A549 (cell line): ENCODE measurements at regions not wholly inside any gene's neighbourhood (a gene's known extent, or its start where the extent isn't known, plus 50 kb on each side); places are given as distances from the start of the nearest gene placed in this dataset.

Source experiments
- ATAC-seq, 2 experiments: fragments of 200-7000 bp in 1 of 2; fragments of >200 bp in 1 of 2; cut with Nextera tagmentation in 1 of 2; cut with Tn5 transposase in 1 of 2; 3 replicates each; pipeline versions ENCODE4 v1.8.0 to v1.9.1; 2018 to 2020; ENCODE audit warnings: mild to moderate bottlenecking in 1 of 2, moderate library complexity in 1 of 2
- CTCF ChIA-PET: fragments of 300-600 bp; sonication (Branson Sonifier 250); formaldehyde crosslinking; extraction: SDS; loops from one replicate; lab custom pipeline; 2021; ENCODE audit warnings: antibody characterized with exemption, inconsistent platforms; lab: Yijun Ruan, JAX
- POLR2A ChIA-PET: fragments of 350-600 bp; formaldehyde crosslinking; extraction: SDS; loops from one replicate; lab custom pipeline; 2021; ENCODE audit warnings: antibody characterized with exemption, inconsistent platforms; lab: Yijun Ruan, JAX
- DNase-seq, 2 experiments: peaks; one replicate each; pipeline versions ENCODE4 v3.0.0 to v3.0.0-alpha.2; 2011 to 2016; ENCODE audit warnings: low read depth in 1 of 2, low spot score in 1 of 2
- FAIRE-seq: peaks from 2 replicates; lab custom pipeline; 2011; peaks lifted over from hg19 to GRCh38; lab: Jason Lieb, UNC
- H3K27ac ChIP-seq, 2 experiments: fragments of >200 bp; sonication (Bioruptor Twin); formaldehyde crosslinking; 3 replicates each; pipeline ENCODE4 v1.5.1; 2016 to 2017
- H3K4me1 ChIP-seq: fragments of >200 bp; sonication (Bioruptor Twin); formaldehyde crosslinking; 3 replicates; pipeline ENCODE4 v1.6.1; 2016
- H3K4me2 ChIP-seq: fragments of >200 bp; sonication (Bioruptor Twin); formaldehyde crosslinking; 3 replicates; pipeline ENCODE4 v1.6.1; 2016
- H3K4me3 ChIP-seq: fragments of >200 bp; sonication (Bioruptor Twin); formaldehyde crosslinking; 3 replicates; pipeline ENCODE4 v1.5.1; 2016
- H3K9me3 ChIP-seq: fragments of >200 bp; sonication (Bioruptor Twin); formaldehyde crosslinking; 3 replicates; pipeline ENCODE4 v1.6.1; 2016
- EHF ChIP-seq: fragments of 250-450 bp; sonication (Bioruptor Pico); IDR thresholded peaks from 2 replicates; pipeline ENCODE4 v1.5.0; 2020; ENCODE audit warnings: mild to moderate bottlenecking
- EP300 ChIP-seq, 2 experiments: fragments of >200 bp; sonication (Bioruptor Twin); formaldehyde crosslinking; IDR thresholded peaks; 2 replicates in 1 of 2; 3 replicates in 1 of 2; pipeline ENCODE4 v1.6.1; 2016 to 2017
- FOSB ChIP-seq: fragments of 250-450 bp; sonication (Bioruptor Pico); IDR thresholded peaks from 2 replicates; pipeline ENCODE4 v1.5.0; 2020; ENCODE audit warnings: mild to moderate bottlenecking, moderate library complexity
- HOXB13 ChIP-seq: fragments of 250-450 bp; sonication (Bioruptor Pico); IDR thresholded peaks from 2 replicates; pipeline ENCODE4 v1.5.0; 2020; ENCODE audit warnings: low read depth, mild to moderate bottlenecking, moderate library complexity
- HOXB5 ChIP-seq: fragments of 250-450 bp; sonication (Bioruptor Pico); IDR thresholded peaks from 2 replicates; pipeline ENCODE4 v1.5.0; 2020; ENCODE audit warnings: mild to moderate bottlenecking, moderate library complexity
- JUN ChIP-seq, 2 experiments: fragments of >200 bp; sonication (Bioruptor Twin); formaldehyde crosslinking; IDR thresholded peaks; 2 replicates in 1 of 2; 3 replicates in 1 of 2; pipeline ENCODE4 v1.6.1; 2016 to 2017
- JUNB ChIP-seq: fragments of >200 bp; sonication (Bioruptor Twin); formaldehyde crosslinking; IDR thresholded peaks from 2 replicates; pipeline ENCODE4 v1.6.1; 2016
- KDM1A ChIP-seq: fragments of 200-600 bp; sonication (generic); IDR thresholded peaks from 2 replicates; pipeline ENCODE4 v1.6.1; 2016; ENCODE audit warnings: low read depth, mild to moderate bottlenecking
- MAFK ChIP-seq: fragments of 450-650 bp; IDR thresholded peaks from 2 replicates; pipeline ENCODE4 v1.6.1; 2014; ENCODE audit not compliant: partially characterized antibody
- MAZ ChIP-seq: fragments of 150-350 bp; IDR thresholded peaks from 2 replicates; pipeline ENCODE4 v1.6.1; 2014; ENCODE audit warnings: antibody characterized with exemption, low read depth, low read length, borderline replicate concordance
- MYC ChIP-seq: IDR thresholded peaks from 2 replicates; pipeline ENCODE4 v1.6.1; 2012; ENCODE audit warnings: mild to moderate bottlenecking, inconsistent platforms, low read length, improper control_type of control experiment, borderline replicate concordance
- NPAS2 ChIP-seq: fragments of 250-450 bp; sonication (Bioruptor Pico); IDR thresholded peaks from 2 replicates; pipeline ENCODE4 v1.8.0; 2022; ENCODE audit warnings: mild to moderate bottlenecking, moderate library complexity, borderline replicate concordance
- PHF8 ChIP-seq: fragments of 200-600 bp; sonication (generic); IDR thresholded peaks from 2 replicates; pipeline ENCODE4 v1.6.1; 2016; ENCODE audit warnings: low read depth, mild to moderate bottlenecking, antibody characterized with exemption, moderate library complexity, borderline replicate concordance
- POLR2AphosphoS2 ChIP-seq: conservative IDR thresholded peaks from 2 replicates; pipeline ENCODE4 v1.6.1; 2012; ENCODE audit warnings: low read length, improper control_type of control experiment, inconsistent platforms
- RCOR1 ChIP-seq: fragments of 150-350 bp; IDR thresholded peaks from 2 replicates; pipeline ENCODE4 v1.6.1; 2014; ENCODE audit warnings: antibody characterized with exemption, low read length, low read depth
- SMC3 ChIP-seq: fragments of >200 bp; sonication (Bioruptor Twin); formaldehyde crosslinking; IDR thresholded peaks from 3 replicates; pipeline ENCODE4 v1.6.1; 2018; ENCODE audit warnings: inconsistent platforms
- ZFP36 ChIP-seq: fragments of 450-650 bp; IDR thresholded peaks from 2 replicates; pipeline ENCODE4 v1.6.1; 2014; ENCODE audit warnings: borderline replicate concordance; ENCODE audit not compliant: partially characterized antibody
- ZNF302 ChIP-seq: fragments of 250-450 bp; sonication (Bioruptor Pico); IDR thresholded peaks from 2 replicates; pipeline ENCODE4 v1.9.0; 2021; ENCODE audit warnings: inconsistent platforms, mild to moderate bottlenecking, moderate library complexity
- WGBS: methylation state at CpG from one replicate; pipeline ENCODE4 v1.1.6; 2017; ENCODE audit errors: missing lambda C conversion rate; 5-methylcytosine and 5-hydroxymethylcytosine counted together
- TF ChIP-seq, protein P1 (sequence below): IDR thresholded peaks from 2 replicates; pipeline ENCODE4 v1.6.1; 2012
- TF ChIP-seq, protein P2 (sequence below): fragments of 200-600 bp; sonication (generic); IDR thresholded peaks from 2 replicates; pipeline ENCODE4 v1.6.1; 2016; ENCODE audit warnings: antibody characterized with exemption, mild to moderate bottlenecking, moderate library complexity
- TF ChIP-seq, protein P3 (sequence below): fragments of >200 bp; sonication (Bioruptor Twin); formaldehyde crosslinking; IDR thresholded peaks from 3 replicates; pipeline ENCODE4 v1.5.1; 2016
- TF ChIP-seq, protein P4 (sequence below): fragments of >200 bp; sonication (Bioruptor Twin); formaldehyde crosslinking; IDR thresholded peaks from 3 replicates; pipeline ENCODE4 v1.6.1; 2016
- TF ChIP-seq, protein P5 (sequence below): IDR thresholded peaks from 2 replicates; pipeline ENCODE4 v1.6.1; 2012; ENCODE audit warnings: low read depth, borderline replicate concordance
- TF ChIP-seq, protein P6 (sequence below): fragments of 250-450 bp; sonication (Bioruptor Pico); IDR thresholded peaks from 2 replicates; pipeline ENCODE4 v1.5.0; 2020; ENCODE audit warnings: low read depth, mild to moderate bottlenecking, moderate library complexity

DNA sequence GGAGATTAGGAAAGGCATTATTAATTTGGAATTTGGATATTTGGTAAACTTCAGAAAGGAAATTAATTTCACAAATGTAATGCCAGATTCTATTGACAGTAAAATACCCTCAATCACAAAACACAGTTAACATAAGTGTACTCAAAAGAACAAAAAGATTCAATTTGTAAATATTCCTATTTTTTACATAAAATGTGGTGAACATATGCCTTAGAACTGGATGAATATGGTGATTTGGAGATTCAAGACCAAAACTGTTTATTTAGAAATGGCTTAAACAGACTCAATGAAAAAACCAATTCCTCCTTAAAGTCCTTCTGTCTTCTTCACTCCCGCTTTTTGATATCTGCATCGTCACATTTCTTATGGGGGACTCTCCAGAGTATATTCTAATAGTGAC, 417.6 kb upstream of the TENM3 start:
- ChIA-PET CTCF (no interaction called here), POLR2A (no interaction called here)
- Histone ChIP-seq H3K4me2 (no peak overlapping the region), H3K4me1 (no peaks in the 10 kb centered on the region), H3K4me3 (no peak overlapping the region), H3K27ac (no peak overlapping the region), H3K9me3 (no peaks in the 10 kb centered on the region)
- 58% methylated on average over 2 of the region's 2 CpGs for WGBS
- no peak for DNase-seq
- no peak for ATAC-seq
- no peak for FAIRE-seq
- TF ChIP-seq ZFP36 (no peak), MAFK (no peak), FOSB (no peak), JUN (IDR thresholded peaks at IDR 0.05) (no peak), SMC3 (no peak), JUNB (no peak), EHF (no peak)
- TF ChIP-seq, protein P1, sequence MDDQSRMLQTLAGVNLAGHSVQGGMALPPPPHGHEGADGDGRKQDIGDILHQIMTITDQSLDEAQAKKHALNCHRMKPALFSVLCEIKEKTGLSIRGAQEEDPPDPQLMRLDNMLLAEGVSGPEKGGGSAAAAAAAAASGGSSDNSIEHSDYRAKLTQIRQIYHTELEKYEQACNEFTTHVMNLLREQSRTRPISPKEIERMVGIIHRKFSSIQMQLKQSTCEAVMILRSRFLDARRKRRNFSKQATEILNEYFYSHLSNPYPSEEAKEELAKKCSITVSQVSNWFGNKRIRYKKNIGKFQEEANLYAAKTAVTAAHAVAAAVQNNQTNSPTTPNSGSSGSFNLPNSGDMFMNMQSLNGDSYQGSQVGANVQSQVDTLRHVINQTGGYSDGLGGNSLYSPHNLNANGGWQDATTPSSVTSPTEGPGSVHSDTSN: no peak
- TF ChIP-seq, protein P2, sequence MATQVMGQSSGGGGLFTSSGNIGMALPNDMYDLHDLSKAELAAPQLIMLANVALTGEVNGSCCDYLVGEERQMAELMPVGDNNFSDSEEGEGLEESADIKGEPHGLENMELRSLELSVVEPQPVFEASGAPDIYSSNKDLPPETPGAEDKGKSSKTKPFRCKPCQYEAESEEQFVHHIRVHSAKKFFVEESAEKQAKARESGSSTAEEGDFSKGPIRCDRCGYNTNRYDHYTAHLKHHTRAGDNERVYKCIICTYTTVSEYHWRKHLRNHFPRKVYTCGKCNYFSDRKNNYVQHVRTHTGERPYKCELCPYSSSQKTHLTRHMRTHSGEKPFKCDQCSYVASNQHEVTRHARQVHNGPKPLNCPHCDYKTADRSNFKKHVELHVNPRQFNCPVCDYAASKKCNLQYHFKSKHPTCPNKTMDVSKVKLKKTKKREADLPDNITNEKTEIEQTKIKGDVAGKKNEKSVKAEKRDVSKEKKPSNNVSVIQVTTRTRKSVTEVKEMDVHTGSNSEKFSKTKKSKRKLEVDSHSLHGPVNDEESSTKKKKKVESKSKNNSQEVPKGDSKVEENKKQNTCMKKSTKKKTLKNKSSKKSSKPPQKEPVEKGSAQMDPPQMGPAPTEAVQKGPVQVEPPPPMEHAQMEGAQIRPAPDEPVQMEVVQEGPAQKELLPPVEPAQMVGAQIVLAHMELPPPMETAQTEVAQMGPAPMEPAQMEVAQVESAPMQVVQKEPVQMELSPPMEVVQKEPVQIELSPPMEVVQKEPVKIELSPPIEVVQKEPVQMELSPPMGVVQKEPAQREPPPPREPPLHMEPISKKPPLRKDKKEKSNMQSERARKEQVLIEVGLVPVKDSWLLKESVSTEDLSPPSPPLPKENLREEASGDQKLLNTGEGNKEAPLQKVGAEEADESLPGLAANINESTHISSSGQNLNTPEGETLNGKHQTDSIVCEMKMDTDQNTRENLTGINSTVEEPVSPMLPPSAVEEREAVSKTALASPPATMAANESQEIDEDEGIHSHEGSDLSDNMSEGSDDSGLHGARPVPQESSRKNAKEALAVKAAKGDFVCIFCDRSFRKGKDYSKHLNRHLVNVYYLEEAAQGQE: no peak
- TF ChIP-seq, protein P3, sequence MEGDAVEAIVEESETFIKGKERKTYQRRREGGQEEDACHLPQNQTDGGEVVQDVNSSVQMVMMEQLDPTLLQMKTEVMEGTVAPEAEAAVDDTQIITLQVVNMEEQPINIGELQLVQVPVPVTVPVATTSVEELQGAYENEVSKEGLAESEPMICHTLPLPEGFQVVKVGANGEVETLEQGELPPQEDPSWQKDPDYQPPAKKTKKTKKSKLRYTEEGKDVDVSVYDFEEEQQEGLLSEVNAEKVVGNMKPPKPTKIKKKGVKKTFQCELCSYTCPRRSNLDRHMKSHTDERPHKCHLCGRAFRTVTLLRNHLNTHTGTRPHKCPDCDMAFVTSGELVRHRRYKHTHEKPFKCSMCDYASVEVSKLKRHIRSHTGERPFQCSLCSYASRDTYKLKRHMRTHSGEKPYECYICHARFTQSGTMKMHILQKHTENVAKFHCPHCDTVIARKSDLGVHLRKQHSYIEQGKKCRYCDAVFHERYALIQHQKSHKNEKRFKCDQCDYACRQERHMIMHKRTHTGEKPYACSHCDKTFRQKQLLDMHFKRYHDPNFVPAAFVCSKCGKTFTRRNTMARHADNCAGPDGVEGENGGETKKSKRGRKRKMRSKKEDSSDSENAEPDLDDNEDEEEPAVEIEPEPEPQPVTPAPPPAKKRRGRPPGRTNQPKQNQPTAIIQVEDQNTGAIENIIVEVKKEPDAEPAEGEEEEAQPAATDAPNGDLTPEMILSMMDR: no peak
- TF ChIP-seq, protein P4, sequence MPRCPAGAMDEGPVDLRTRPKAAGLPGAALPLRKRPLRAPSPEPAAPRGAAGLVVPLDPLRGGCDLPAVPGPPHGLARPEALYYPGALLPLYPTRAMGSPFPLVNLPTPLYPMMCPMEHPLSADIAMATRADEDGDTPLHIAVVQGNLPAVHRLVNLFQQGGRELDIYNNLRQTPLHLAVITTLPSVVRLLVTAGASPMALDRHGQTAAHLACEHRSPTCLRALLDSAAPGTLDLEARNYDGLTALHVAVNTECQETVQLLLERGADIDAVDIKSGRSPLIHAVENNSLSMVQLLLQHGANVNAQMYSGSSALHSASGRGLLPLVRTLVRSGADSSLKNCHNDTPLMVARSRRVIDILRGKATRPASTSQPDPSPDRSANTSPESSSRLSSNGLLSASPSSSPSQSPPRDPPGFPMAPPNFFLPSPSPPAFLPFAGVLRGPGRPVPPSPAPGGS: no peak

DNA sequence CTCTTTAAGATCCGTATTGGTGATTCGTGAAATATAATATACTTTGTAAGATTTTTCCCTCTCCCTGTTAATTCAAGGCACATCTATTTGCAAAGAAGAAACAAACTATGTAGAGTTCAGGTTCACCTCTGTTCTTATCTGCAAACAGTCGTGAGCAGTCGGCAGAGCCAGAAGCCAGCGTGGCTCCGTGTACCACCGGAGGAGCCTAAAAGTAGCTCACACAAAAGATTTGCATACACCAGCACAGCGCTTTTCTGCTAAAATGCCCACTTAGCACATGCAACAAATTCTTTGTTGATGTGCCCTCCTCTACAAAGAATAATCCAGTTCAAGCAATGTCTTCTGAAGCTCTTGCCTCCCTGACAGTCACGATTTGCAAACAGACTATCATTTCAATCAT, 416.0 kb upstream of the TENM3 start:
- DNase-seq: no peak
- H3K9me3 ChIP-seq: no peaks in the 10 kb centered on the region
- WGBS: 56% methylated on average over 9 of the region's 9 CpGs
- CTCF ChIA-PET: no interaction called here
- no peak overlapping the region for H3K4me2 ChIP-seq
- TF ChIP-seq ZFP36: no peak
- TF ChIP-seq, protein P3: no peak
- TF ChIP-seq EP300 (IDR thresholded peaks at IDR 0.05): no peak
- no peak for TF ChIP-seq KDM1A
- TF ChIP-seq RCOR1: no peak
- TF ChIP-seq HOXB5 (CRISPR knock-in tag): no peak
- no peak for TF ChIP-seq PHF8
- TF ChIP-seq POLR2AphosphoS2: no peak
- no peak for TF ChIP-seq ZNF302
- TF ChIP-seq, protein P4: no peak
- no peak for TF ChIP-seq NPAS2 (CRISPR knock-in tag)
- TF ChIP-seq MYC: no peak
- TF ChIP-seq MAZ: no peak
- TF ChIP-seq, protein P5, sequence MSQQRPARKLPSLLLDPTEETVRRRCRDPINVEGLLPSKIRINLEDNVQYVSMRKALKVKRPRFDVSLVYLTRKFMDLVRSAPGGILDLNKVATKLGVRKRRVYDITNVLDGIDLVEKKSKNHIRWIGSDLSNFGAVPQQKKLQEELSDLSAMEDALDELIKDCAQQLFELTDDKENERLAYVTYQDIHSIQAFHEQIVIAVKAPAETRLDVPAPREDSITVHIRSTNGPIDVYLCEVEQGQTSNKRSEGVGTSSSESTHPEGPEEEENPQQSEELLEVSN: no peak
- no peak for TF ChIP-seq HOXB13 (CRISPR knock-in tag)
- TF ChIP-seq, protein P6, sequence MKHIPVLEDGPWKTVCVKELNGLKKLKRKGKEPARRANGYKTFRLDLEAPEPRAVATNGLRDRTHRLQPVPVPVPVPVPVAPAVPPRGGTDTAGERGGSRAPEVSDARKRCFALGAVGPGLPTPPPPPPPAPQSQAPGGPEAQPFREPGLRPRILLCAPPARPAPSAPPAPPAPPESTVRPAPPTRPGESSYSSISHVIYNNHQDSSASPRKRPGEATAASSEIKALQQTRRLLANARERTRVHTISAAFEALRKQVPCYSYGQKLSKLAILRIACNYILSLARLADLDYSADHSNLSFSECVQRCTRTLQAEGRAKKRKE (CRISPR knock-in tag): no peak
- no peak for FAIRE-seq
- no peak overlapping the region for H3K27ac ChIP-seq
- POLR2A ChIA-PET: no interaction called here
- H3K4me1 ChIP-seq: no peaks in the 10 kb centered on the region
- ATAC-seq: no peak
- no peak overlapping the region for H3K4me3 ChIP-seq
